Effector memory CD8-positive, alpha-beta T cell (primary cell): ENCODE measurements at regions not wholly inside any gene's neighbourhood (a gene's known extent, or its start where the extent isn't known, plus 50 kb on each side); places are given as distances from the start of the nearest gene placed in this dataset.

Source experiments
- ATAC-seq: fragments of 150-1000 bp; cut with Tn5 transposase; replicated peaks from 2 replicates; pipeline ENCODE4 v1.10.0; 2021; ENCODE audit warnings: mild to moderate bottlenecking, moderate library complexity
- DNase-seq, 3 experiments: peaks; one replicate each; pipeline ENCODE4 v3.0.0; 2021
- H3K27ac Mint-ChIP-seq, 2 donors: one replicate each; pipeline ENCODE4 v1.8.0; 2022; ENCODE audit warnings: mild to moderate bottlenecking in 2 of 2, mixed read lengths in 2 of 2, moderate library complexity in 2 of 2
- H3K27me3 Mint-ChIP-seq, 2 donors: one replicate each; pipeline ENCODE4 v1.8.0; 2022; ENCODE audit warnings: mixed read lengths in 2 of 2
- H3K36me3 Mint-ChIP-seq: one replicate; pipeline ENCODE4 v1.8.0; 2022; ENCODE audit warnings: mild to moderate bottlenecking, moderate library complexity, mixed read lengths; ENCODE audit not compliant: insufficient read depth
- H3K4me1 Mint-ChIP-seq, 2 donors: one replicate each; pipeline ENCODE4 v1.8.0; 2022; ENCODE audit warnings: low read depth in 2 of 2, mixed read lengths in 2 of 2
- H3K4me3 Mint-ChIP-seq, 2 donors: one replicate each; pipeline ENCODE4 v1.8.0; 2022; ENCODE audit warnings: mild to moderate bottlenecking in 2 of 2, mixed read lengths in 2 of 2, moderate library complexity in 2 of 2
- H3K9me3 Mint-ChIP-seq, 2 donors: one replicate each; pipeline ENCODE4 v1.8.0; 2022; ENCODE audit warnings: mixed read lengths in 2 of 2

DNA sequence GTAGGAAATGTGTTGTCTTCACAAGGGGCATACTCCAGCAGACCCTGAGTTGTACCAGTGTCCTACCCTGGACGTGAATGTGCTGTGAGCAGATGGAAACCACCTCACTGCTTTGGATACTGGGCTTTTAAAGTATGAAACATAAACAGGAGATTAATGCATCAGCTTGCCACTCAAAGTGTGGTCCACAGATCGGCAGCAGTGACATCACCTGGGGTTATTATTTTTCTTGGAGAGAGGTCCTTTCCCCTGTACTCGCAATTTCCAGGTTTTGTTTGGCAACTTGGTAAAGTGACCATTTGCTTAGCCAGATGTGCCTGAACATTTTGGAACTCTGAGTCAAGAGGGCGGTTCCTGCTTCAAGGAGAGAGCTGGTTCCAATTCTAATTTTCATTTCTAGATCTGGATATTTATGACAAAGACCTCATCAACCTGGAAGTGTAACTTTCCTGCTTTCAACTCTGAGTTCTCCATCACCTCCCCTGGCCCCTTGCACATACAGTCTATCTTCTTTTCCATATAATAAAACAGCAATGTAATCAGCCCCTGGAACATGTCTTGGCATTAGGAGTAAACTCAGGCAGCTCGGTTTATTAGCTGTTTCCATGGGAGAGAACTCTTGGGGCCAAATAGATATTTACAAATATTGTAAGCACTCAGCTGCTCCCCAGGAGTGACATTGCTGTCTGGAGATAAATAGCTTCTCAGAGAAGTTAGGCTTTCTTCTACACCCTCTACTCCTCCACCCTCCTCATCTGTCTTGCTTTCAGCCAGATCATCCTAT, 237.0 kb upstream of the TBX3 start:
- Mint-ChIP-seq H3K4me1 (no peaks in the 10 kb centered on the region), H3K27me3 (no peaks in the 10 kb centered on the region), H3K9me3 (peaks cover 0 to 5% of the 10 kb centered on the region in 2 donors), H3K36me3 (no peaks in the 10 kb centered on the region), H3K4me3 (no peak overlapping the region), H3K27ac (no peak overlapping the region)
- ATAC-seq: no peak
- DNase-seq: no peak

DNA sequence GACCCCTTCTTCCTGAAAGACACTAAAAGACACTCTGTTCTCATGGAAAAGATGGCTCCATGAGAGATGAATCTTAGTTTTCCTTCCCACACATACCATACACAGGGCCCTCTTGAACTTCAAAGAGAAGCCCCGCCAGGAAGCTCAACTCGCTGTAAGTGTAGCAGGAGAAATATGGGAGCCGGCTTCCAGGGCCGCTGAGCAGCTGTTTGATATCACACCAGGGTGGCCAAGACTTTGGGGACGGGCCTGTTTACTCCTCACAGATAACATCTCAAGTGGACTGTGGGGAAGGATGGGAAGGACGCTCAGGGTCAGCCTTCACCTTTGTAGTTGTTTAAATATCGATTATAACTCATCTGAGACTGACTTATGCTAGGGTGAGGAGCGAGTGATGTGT, 235.5 kb upstream of the TBX3 start:
- H3K27me3 Mint-ChIP-seq: no peaks in the 10 kb centered on the region
- no peak overlapping the region for H3K27ac Mint-ChIP-seq
- no peaks in the 10 kb centered on the region for H3K36me3 Mint-ChIP-seq
- ATAC-seq (no peak), DNase-seq (no peak)
- H3K4me1 Mint-ChIP-seq: no peaks in the 10 kb centered on the region
- H3K9me3 Mint-ChIP-seq: peaks cover 0 to 2% of the 10 kb centered on the region in 2 donors
- no peak overlapping the region for H3K4me3 Mint-ChIP-seq

GRCh38 chr12:114918535-114919233, 234.7 kb upstream of the TBX3 start:
- Mint-ChIP-seq H3K4me1 (no peaks in the 10 kb centered on the region), H3K27ac (no peak overlapping the region), H3K27me3 (no peaks in the 10 kb centered on the region), H3K4me3 (no peak overlapping the region), H3K9me3 (peaks cover 0 to 2% of the 10 kb centered on the region in 2 donors), H3K36me3 (no peaks in the 10 kb centered on the region)
- no peak for DNase-seq
- no peak for ATAC-seq

- no peaks in the 10 kb centered on the region for H3K4me1 Mint-ChIP-seq
- no peak overlapping the region for H3K27ac Mint-ChIP-seq
- no peaks in the 10 kb centered on the region for H3K36me3 Mint-ChIP-seq
- peaks cover 0 to 2% of the 10 kb centered on the region in 2 donors for H3K9me3 Mint-ChIP-seq
- ATAC-seq: no peak
- DNase-seq: no peak
- H3K27me3 Mint-ChIP-seq: no peaks in the 10 kb centered on the region
- H3K4me3 Mint-ChIP-seq: no peak overlapping the region
These were observed 234.0 kb upstream of the TBX3 start for GRCh38 chr12:114917953-114918352.

DNA sequence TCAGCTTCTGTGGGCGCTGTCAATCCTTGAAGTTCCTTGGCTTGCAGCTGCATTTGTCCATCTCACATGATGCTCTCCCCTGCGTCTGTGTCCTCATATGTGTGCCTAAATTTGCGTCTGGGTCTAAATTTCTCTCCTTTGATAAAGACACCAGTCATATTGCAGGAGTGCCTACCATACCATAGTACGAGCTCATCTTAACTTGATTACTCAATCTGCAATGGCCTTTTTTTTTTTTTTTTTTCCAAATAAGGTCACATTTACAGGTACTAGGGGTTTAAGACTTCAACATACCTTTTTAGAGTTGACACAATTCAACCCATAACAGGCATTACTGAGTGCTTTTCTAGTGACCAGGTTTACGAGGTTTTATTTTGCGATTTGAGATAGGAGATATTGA, 233.3 kb upstream of the TBX3 start:
- Mint-ChIP-seq H3K9me3 (peaks cover 0 to 2% of the 10 kb centered on the region in 2 donors), H3K27me3 (no peaks in the 10 kb centered on the region), H3K4me3 (no peak overlapping the region), H3K36me3 (no peaks in the 10 kb centered on the region), H3K4me1 (no peaks in the 10 kb centered on the region), H3K27ac (no peak overlapping the region)
- ATAC-seq: no peak
- DNase-seq: no peak

DNA sequence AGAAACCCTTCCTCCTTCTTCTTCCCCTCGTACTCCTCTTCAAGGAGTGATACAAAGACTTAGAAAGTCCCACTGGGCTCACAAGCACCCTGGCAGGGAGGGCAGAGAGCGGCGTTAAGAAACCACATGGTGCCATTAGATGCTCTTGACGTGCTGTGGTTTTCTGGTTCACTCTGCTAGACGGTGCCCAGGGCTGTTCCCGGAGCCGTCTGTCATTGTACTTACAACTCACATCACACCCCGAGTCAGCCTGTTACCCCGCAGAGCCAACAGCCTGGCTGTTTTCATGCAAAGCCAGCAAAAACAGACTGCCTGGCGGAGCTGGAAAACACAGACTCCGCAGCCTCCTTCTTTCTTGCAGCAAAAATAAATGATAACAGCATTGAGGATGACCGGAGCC, 232.6 kb upstream of the TBX3 start:
- no peaks in the 10 kb centered on the region for H3K4me1 Mint-ChIP-seq
- DNase-seq: no peak
- peaks cover 0 to 2% of the 10 kb centered on the region in 2 donors for H3K9me3 Mint-ChIP-seq
- H3K4me3 Mint-ChIP-seq: no peak overlapping the region
- ATAC-seq: no peak
- no peak overlapping the region for H3K27ac Mint-ChIP-seq
- no peaks in the 10 kb centered on the region for H3K36me3 Mint-ChIP-seq
- no peaks in the 10 kb centered on the region for H3K27me3 Mint-ChIP-seq

GRCh38 chr12:114916124-114916523, 232.1 kb upstream of the TBX3 start:
- H3K4me3 Mint-ChIP-seq: no peak overlapping the region
- no peaks in the 10 kb centered on the region for H3K27me3 Mint-ChIP-seq
- H3K9me3 Mint-ChIP-seq: peaks cover 0 to 2% of the 10 kb centered on the region in 2 donors

DNA sequence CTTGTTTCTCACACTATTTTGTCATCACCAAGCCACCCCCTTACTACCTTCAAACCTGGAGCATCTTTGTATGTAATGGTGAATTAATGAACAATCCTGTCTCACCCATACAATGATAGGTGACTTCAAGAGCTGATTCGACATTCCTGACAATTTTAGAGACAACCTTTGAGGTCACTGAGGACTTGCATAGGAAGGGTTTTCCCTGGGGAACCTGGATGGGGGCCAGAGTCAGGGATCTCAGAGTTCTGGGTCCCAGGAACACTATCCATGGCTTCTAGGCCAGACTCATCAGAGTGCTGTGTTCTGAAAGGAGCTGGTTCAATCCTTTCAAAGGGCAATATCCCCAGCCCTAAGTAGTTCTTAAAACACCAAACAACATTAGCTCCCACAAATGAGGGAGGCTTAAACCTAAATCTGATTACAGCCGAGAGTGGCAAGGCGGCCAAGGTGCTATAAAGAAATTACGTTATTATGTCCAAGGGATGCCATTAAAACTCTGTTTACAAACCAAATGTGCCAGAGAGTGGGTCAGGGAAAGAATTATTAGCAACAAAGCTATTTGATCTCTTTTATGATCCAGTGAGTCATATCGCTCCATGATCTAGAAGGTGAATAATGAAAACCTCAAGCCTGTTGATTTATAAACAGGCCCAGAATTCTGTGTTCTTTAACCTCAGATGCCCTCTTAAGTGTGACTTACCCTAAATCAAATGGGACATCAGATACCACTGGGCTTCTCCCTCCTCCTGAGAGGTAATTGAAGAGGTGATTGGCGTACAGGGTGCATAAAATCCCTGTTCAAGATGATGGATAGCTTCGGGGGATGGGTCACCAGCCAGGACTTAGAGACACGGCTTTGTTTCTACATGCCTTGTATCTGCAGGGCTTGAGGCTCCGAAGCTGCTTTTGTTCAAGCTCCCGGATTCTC, 230.2 kb upstream of the TBX3 start:
- Mint-ChIP-seq H3K4me3 (no peak overlapping the region), H3K27ac (no peak overlapping the region), H3K9me3 (peaks cover 0 to 6% of the 10 kb centered on the region in 2 donors), H3K27me3 (no peaks in the 10 kb centered on the region), H3K36me3 (no peaks in the 10 kb centered on the region), H3K4me1 (no peaks in the 10 kb centered on the region)
- ATAC-seq (no peak), DNase-seq (no peak)

More at GRCh38 chr12:114916124-114916523, 232.1 kb upstream of the TBX3 start:
- Mint-ChIP-seq H3K4me1 (no peaks in the 10 kb centered on the region), H3K36me3 (no peaks in the 10 kb centered on the region), H3K27ac (no peak overlapping the region)
- ATAC-seq: no peak
- no peak for DNase-seq

DNA sequence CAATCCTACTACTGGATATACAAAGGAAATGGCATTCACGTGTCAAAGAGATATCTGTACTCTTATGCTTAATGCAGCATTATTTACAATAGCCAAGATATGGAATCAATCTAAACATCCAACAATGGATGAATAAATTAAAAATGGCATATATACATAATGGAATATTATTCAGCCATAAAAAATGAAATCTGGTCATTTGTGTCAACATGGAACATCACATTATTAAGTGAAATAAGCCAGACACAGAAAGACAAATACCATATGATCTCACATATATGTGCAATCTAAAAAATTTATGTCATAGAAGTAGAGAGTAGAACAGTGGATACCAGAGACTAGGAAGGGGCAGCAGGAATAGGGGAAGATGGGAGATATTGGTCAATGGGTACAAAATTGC, 228.8 kb upstream of the TBX3 start:
- Mint-ChIP-seq H3K27me3 (no peaks in the 10 kb centered on the region), H3K36me3 (no peaks in the 10 kb centered on the region), H3K27ac (no peak overlapping the region), H3K4me1 (no peaks in the 10 kb centered on the region), H3K9me3 (peaks cover 0 to 4% of the 10 kb centered on the region in 2 donors), H3K4me3 (no peak overlapping the region)
- ATAC-seq: no peak
- no peak for DNase-seq

DNA sequence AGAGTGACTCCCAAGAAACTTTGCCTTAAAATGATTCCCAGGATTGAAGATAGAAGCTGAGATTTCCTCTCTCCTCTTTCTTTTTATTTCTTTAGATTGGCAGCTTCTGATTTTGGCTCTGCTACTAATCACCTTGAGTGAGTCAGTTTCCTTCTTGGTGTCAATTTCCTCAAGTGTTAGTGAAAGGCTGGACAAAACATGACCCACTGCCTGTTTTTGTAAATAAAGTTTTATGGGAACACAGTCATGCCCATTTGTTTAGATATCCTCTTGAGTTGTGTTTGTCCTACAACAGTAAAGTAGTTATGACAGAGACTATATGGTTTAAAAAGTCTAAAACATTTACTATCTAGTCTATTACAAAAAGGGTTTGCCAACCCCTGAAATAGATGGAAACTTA, 227.2 kb upstream of the TBX3 start:
- ATAC-seq: no peak
- DNase-seq: no peak
- Mint-ChIP-seq H3K27me3 (no peaks in the 10 kb centered on the region), H3K4me1 (no peaks in the 10 kb centered on the region), H3K4me3 (no peak overlapping the region), H3K36me3 (no peaks in the 10 kb centered on the region), H3K27ac (no peak overlapping the region), H3K9me3 (peaks cover 0 to 4% of the 10 kb centered on the region in 2 donors)

GRCh38 chr12:114904254-114905003, 220.5 kb upstream of the TBX3 start:
- Mint-ChIP-seq H3K4me3 (no peak overlapping the region), H3K27ac (no peak overlapping the region), H3K4me1 (no peaks in the 10 kb centered on the region), H3K27me3 (no peaks in the 10 kb centered on the region), H3K36me3 (no peaks in the 10 kb centered on the region), H3K9me3 (no peaks in the 10 kb centered on the region)
- DNase-seq (no peak), ATAC-seq (no peak)

DNA sequence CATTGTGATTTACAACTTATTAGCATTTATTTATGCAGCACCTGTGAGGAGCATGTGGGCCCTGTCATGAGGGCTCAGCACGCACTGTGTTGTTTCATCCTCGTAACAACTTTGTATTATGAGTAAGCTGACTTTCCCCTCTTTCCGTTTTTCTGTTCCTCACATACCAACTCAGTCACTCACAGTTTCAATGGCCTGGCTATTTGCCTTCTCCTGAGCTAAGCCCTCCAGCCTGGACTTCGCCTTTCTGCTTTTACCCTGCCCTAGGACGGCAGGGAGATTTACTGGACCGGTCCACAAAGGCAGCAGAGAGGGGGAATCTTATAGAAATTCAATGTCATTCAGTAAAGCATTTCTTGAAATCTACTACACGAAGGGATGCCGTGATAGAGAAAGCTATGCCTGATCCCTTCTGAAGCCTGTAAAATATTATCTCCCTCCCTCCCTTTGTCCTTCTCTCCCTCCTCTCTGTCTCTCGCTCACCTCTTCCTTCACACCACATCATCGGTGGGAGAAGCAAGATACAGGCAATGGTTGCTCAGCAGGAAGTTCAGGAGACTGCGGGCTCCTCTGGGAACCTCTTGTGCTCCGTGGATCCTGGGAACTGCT, 219.2 kb upstream of the TBX3 start:
- Mint-ChIP-seq H3K36me3 (no peaks in the 10 kb centered on the region), H3K4me1 (no peaks in the 10 kb centered on the region), H3K27ac (no peak overlapping the region), H3K9me3 (peaks cover 0 to 5% of the 10 kb centered on the region in 2 donors), H3K4me3 (no peak overlapping the region), H3K27me3 (no peaks in the 10 kb centered on the region)
- no peak for DNase-seq
- ATAC-seq: no peak
